HG03460 (cell line): ENCODE measurements at regions not wholly inside any gene's neighbourhood (a gene's known extent, or its start where the extent isn't known, plus 50 kb on each side); places are given as distances from the start of the nearest gene placed in this dataset.

Source experiments
- ATAC-seq: cut with Tn5 transposase; IDR thresholded peaks from one replicate; pipeline ENCODE4 v1.9.1; 2021; ENCODE audit not compliant: unreplicated experiment

- no peak for ATAC-seq
These were observed 720.6 kb downstream of the JRKL start for GRCh38 chr11:97110376-97110775.

- ATAC-seq = no peak
These were observed 721.7 kb downstream of the JRKL start for GRCh38 chr11:97111559-97111958.

GRCh38 chr11:97118614-97119200 is 728.9 kb downstream of the JRKL start:
- no peak for ATAC-seq

GRCh38 chr11:97123237-97123636 is 733.4 kb downstream of the JRKL start:
- ATAC-seq = no peak

GRCh38 chr11:97136067-97136466 is 746.3 kb downstream of the JRKL start:
- no peak for ATAC-seq

- ATAC-seq = no peak
These were observed 751.2 kb downstream of the JRKL start for GRCh38 chr11:97140885-97141494.

- no peak for ATAC-seq
These were observed 753.6 kb downstream of the JRKL start for GRCh38 chr11:97143463-97143862.

- no peak for ATAC-seq
These were observed 759.9 kb downstream of the JRKL start for GRCh38 chr11:97149741-97150140.

- ATAC-seq = no peak
These were observed 767.5 kb downstream of the JRKL start for GRCh38 chr11:97157221-97157740.

GRCh38 chr11:97158243-97158642 is 768.4 kb downstream of the JRKL start:
- no peak for ATAC-seq

- ATAC-seq = no peak
These were observed 773.9 kb downstream of the JRKL start for GRCh38 chr11:97163631-97164191.

GRCh38 chr11:97201743-97202612 is 812.2 kb downstream of the JRKL start:
- ATAC-seq = no peak

- ATAC-seq = no peak
These were observed 812.9 kb downstream of the JRKL start for GRCh38 chr11:97202613-97203292.

GRCh38 chr11:97218011-97218410 is 828.2 kb downstream of the JRKL start:
- ATAC-seq = no peak

- ATAC-seq = no peak
These were observed 833.8 kb downstream of the JRKL start for GRCh38 chr11:97223647-97224046.

- no peak for ATAC-seq
These were observed 834.6 kb downstream of the JRKL start for GRCh38 chr11:97224396-97224795.

GRCh38 chr11:97225794-97226193 is 836.0 kb downstream of the JRKL start:
- ATAC-seq = no peak

- no peak for ATAC-seq
These were observed 840.1 kb downstream of the JRKL start for GRCh38 chr11:97229936-97230335.

- no peak for ATAC-seq
These were observed 841.4 kb downstream of the JRKL start for GRCh38 chr11:97231231-97231630.

GRCh38 chr11:97234016-97234415 is 844.2 kb downstream of the JRKL start:
- ATAC-seq = no peak

GRCh38 chr11:97237151-97237550 is 847.3 kb downstream of the JRKL start:
- no peak for ATAC-seq
